WTC11 (cell line): ENCODE measurements at regions not wholly inside any gene's neighbourhood (a gene's known extent, or its start where the extent isn't known, plus 50 kb on each side); places are given as distances from the start of the nearest gene placed in this dataset.

Experiments
- CTCF ChIP-seq: fragments of 200-600 bp; IDR thresholded peaks from 2 replicates; pipeline ENCODE4 v1.8.0; 2022; ENCODE audit warnings: antibody characterized with exemption
- ELF4 ChIP-seq: sonication (generic); formaldehyde crosslinking; IDR thresholded peaks from 2 replicates; pipeline ENCODE4 v1.8.1; 2022; ENCODE audit warnings: low read depth, mild to moderate bottlenecking, moderate library complexity, missing genetic modification reagents
- EMX1 ChIP-seq: fragments of 250-450 bp; sonication (Bioruptor Pico); IDR thresholded peaks from 2 replicates; pipeline ENCODE4 v1.8.0; 2021; ENCODE audit warnings: mild to moderate bottlenecking
- MAX ChIP-seq: sonication (generic); formaldehyde crosslinking; IDR thresholded peaks from 2 replicates; pipeline ENCODE4 v1.8.0; 2022; ENCODE audit warnings: mild to moderate bottlenecking, missing genetic modification reagents
- NFE2L1 ChIP-seq: sonication (generic); formaldehyde crosslinking; IDR thresholded peaks from 2 replicates; pipeline ENCODE4 v1.8.1; 2023; ENCODE audit warnings: missing genetic modification reagents
- NR3C1 ChIP-seq: sonication (generic); formaldehyde crosslinking; conservative IDR thresholded peaks from 2 replicates; pipeline ENCODE4 v1.8.1; 2023; ENCODE audit warnings: low read depth, mild to moderate bottlenecking, missing genetic modification reagents
- PRDM15 ChIP-seq: sonication (generic); formaldehyde crosslinking; IDR thresholded peaks from 2 replicates; pipeline ENCODE4 v1.8.0; 2022; ENCODE audit warnings: missing genetic modification reagents
- PREB ChIP-seq: sonication (generic); formaldehyde crosslinking; IDR thresholded peaks from 2 replicates; pipeline ENCODE4 v1.8.1; 2022; ENCODE audit warnings: mild to moderate bottlenecking, missing genetic modification reagents, moderate library complexity, borderline replicate concordance
- ZNF232 ChIP-seq: sonication (generic); formaldehyde crosslinking; IDR thresholded peaks from 2 replicates; pipeline ENCODE4 v1.8.0; 2022; ENCODE audit warnings: mild to moderate bottlenecking, missing genetic modification reagents

GRCh38 chr10:120963594-120964220 lies 112.5 kb downstream of the WDR11 start:
- TF ChIP-seq EMX1 (CRISPR knock-in tag), result no peak
- no peak for TF ChIP-seq PREB (CRISPR knock-in tag)
- TF ChIP-seq CTCF, result no peak
- no peak for TF ChIP-seq MAX (CRISPR knock-in tag)
- no peak for TF ChIP-seq ELF4 (CRISPR knock-in tag)
- TF ChIP-seq ZNF232 (CRISPR knock-in tag), result no peak
- no peak for TF ChIP-seq PRDM15 (CRISPR knock-in tag)
- no peak for TF ChIP-seq NR3C1 (CRISPR knock-in tag)
- no peak for TF ChIP-seq NFE2L1 (CRISPR knock-in tag)
